ENCODE measurements at regions not wholly inside any gene's neighbourhood (a gene's known extent, or its start where the extent isn't known, plus 50 kb on each side); places are given as distances from the start of the nearest gene placed in this dataset.

GRCh38 chr2:48173141-48173540, 141.3 kb upstream of the FOXN2 start:
- TF ChIP-seq, protein P1, sequence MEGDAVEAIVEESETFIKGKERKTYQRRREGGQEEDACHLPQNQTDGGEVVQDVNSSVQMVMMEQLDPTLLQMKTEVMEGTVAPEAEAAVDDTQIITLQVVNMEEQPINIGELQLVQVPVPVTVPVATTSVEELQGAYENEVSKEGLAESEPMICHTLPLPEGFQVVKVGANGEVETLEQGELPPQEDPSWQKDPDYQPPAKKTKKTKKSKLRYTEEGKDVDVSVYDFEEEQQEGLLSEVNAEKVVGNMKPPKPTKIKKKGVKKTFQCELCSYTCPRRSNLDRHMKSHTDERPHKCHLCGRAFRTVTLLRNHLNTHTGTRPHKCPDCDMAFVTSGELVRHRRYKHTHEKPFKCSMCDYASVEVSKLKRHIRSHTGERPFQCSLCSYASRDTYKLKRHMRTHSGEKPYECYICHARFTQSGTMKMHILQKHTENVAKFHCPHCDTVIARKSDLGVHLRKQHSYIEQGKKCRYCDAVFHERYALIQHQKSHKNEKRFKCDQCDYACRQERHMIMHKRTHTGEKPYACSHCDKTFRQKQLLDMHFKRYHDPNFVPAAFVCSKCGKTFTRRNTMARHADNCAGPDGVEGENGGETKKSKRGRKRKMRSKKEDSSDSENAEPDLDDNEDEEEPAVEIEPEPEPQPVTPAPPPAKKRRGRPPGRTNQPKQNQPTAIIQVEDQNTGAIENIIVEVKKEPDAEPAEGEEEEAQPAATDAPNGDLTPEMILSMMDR (conservative IDR thresholded peaks at IDR 0.05 in 1 of 2, IDR thresholded peaks at IDR 0.05 in 1 of 2; ENCODE audit: low read depth in 1 of 2, low read length in 2 of 2), result no peak
- TF ChIP-seq EZH2 (IDR thresholded peaks at IDR 0.05; ENCODE audit: low read length, missing control alignments), result no peak
